DND-41 (cell line): ENCODE measurements at regions not wholly inside any gene's neighbourhood (a gene's known extent, or its start where the extent isn't known, plus 50 kb on each side); places are given as distances from the start of the nearest gene placed in this dataset.

Experiments
- ATAC-seq: fragments of 200-7000 bp; cut with Tn5 transposase; 3 replicates; pipeline ENCODE4 v1.9.1; 2021; ENCODE audit warnings: low read depth; ENCODE audit not compliant: insufficient read depth
- DNase-seq: peaks from one replicate; pipeline ENCODE4 v3.0.0-alpha.2; 2020
- H2AFZ ChIP-seq: 2 replicates; pipeline ENCODE4 v1.6.0; 2012; ENCODE audit warnings: low read depth, low read length
- H3K27ac ChIP-seq: 2 replicates; pipeline ENCODE4 v1.5.1; 2012; ENCODE audit warnings: low read length, inconsistent platforms
- H3K27me3 ChIP-seq: fragments of 200-600 bp; sonication (generic); 2 replicates; pipeline ENCODE4 v1.6.0; 2012; ENCODE audit warnings: low read length, mild to moderate bottlenecking, inconsistent platforms; ENCODE audit not compliant: insufficient read depth, poor library complexity
- H3K36me3 ChIP-seq: 2 replicates; pipeline ENCODE4 v1.5.1; 2012; ENCODE audit warnings: low read length, inconsistent platforms; ENCODE audit not compliant: insufficient read depth
- H3K4me1 ChIP-seq: 2 replicates; pipeline ENCODE4 v1.5.1; 2012; ENCODE audit warnings: mild to moderate bottlenecking, low read length; ENCODE audit not compliant: insufficient read depth
- H3K4me2 ChIP-seq: 2 replicates; pipeline ENCODE4 v1.6.0; 2012; ENCODE audit warnings: mild to moderate bottlenecking, moderate library complexity, low read length, inconsistent platforms; ENCODE audit not compliant: insufficient read depth
- H3K4me3 ChIP-seq, 2 experiments: fragments of 200-600 bp in 1 of 2; shearing (Covaris generic) in 1 of 2; 2 replicates each; pipeline ENCODE4 v1.5.1; 2012 to 2016; ENCODE audit warnings: inconsistent platforms in 2 of 2, low read length in 2 of 2, mild to moderate bottlenecking in 2 of 2, low read depth in 1 of 2, moderate library complexity in 1 of 2
- H3K79me2 ChIP-seq: 2 replicates; pipeline ENCODE4 v1.6.0; 2012; ENCODE audit warnings: low read length, inconsistent platforms; ENCODE audit not compliant: insufficient read depth
- H3K9ac ChIP-seq: 2 replicates; pipeline ENCODE4 v1.6.0; 2012; ENCODE audit warnings: low read depth, mild to moderate bottlenecking, inconsistent platforms, low read length, moderate library complexity
- H3K9me3 ChIP-seq: 2 replicates; pipeline ENCODE4 v1.5.1; 2012; ENCODE audit warnings: low read length, moderate library complexity, mild to moderate bottlenecking, inconsistent platforms; ENCODE audit not compliant: insufficient read depth, severe bottlenecking
- H4K20me1 ChIP-seq: 2 replicates; pipeline ENCODE4 v1.6.0; 2012; ENCODE audit warnings: low read length; ENCODE audit not compliant: insufficient read depth
- CTCF ChIP-seq: IDR thresholded peaks from 2 replicates; pipeline ENCODE4 v1.5.1; 2012; ENCODE audit warnings: borderline replicate concordance, low read length, moderate library complexity, mild to moderate bottlenecking; ENCODE audit not compliant: poor library complexity, severe bottlenecking; ENCODE audit errors: extremely low read depth
- EZH2 ChIP-seq: IDR thresholded peaks from 3 replicates; pipeline ENCODE4 v1.6.1; 2012; ENCODE audit warnings: borderline replicate concordance, low read depth, mild to moderate bottlenecking, moderate library complexity, low read length, inconsistent platforms; ENCODE audit not compliant: severe bottlenecking

GRCh38 chr12:126782083-126782482 lies 1484.9 kb upstream of the TMEM132C start:
- Histone ChIP-seq H3K27me3 (no peaks in the 10 kb centered on the region), H3K36me3 (no peaks in the 10 kb centered on the region), H3K27ac (no peak overlapping the region), H3K79me2 (no peaks in the 10 kb centered on the region), H3K9ac (no peak overlapping the region), H3K9me3 (no peaks in the 10 kb centered on the region), H4K20me1 (no peaks in the 10 kb centered on the region), H3K4me3 (no peak overlapping the region), H3K4me1 (no peaks in the 10 kb centered on the region), H3K4me2 (no peak overlapping the region), H2AFZ (no peak overlapping the region)
- DNase-seq (no peak), ATAC-seq (no peak)
- TF ChIP-seq EZH2 (no peak), CTCF (no peak)

DNA sequence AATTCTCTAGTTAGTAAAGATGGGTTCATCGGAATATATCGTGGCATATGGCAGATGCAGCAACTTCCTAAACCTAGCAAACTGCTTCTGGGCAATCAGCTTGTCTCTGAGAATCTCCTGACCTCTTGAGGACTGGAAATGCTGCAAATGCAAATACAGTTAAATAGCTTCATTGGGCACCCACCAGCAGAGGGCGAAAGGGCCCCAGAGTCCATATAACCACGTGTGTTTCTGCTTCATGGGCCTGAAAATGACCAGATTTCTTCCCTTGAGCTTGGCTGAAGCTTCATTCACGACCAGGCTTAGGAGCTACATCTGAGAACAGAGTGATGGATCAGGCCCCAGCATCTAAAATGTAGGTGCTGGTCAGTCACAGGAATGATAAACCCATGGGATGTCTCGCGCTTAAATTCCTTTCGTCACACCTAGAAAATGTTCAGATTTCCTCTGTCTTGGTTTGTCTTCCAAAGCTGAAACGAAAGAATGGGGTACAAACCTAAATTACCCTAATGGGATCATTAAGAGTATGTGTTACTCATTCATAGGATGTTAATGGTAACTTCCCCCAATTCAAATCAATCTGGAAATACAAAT lies 1482.5 kb upstream of the TMEM132C start:
- Histone ChIP-seq H3K36me3 (no peaks in the 10 kb centered on the region), H3K4me2 (no peak overlapping the region), H3K4me1 (no peaks in the 10 kb centered on the region), H3K4me3 (no peak overlapping the region), H4K20me1 (no peaks in the 10 kb centered on the region), H3K27me3 (no peaks in the 10 kb centered on the region), H3K27ac (no peak overlapping the region), H3K79me2 (no peaks in the 10 kb centered on the region), H3K9me3 (no peaks in the 10 kb centered on the region), H2AFZ (no peak overlapping the region), H3K9ac (no peak overlapping the region)
- peak; percentile 53 for TF ChIP-seq CTCF
- TF ChIP-seq EZH2, result no peak
- no peak for ATAC-seq
- peak; percentile 21 for DNase-seq

DNA sequence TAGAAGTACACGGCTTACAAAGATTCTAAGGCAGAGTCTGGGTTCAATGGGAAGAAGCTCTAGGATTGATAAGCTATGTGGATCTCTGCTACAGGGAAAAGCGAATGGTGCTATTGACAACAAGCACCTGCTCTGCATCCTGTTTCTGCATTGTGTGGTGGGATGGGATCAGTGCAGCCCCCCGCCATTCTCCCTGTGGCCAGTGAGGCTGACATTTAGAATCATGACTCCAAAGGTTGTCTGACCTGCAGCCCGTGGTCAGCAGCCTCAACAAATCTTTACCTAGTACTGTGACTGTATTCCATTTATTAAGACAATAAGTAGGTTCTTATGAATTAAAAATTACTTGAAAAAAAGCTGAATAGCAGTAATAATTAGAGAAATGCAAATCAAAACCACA lies 1477.0 kb upstream of the TMEM132C start:
- DNase-seq (no peak), ATAC-seq (no peak)
- H3K9me3 ChIP-seq, result no peaks in the 10 kb centered on the region
- H4K20me1 ChIP-seq, result no peaks in the 10 kb centered on the region
- H3K4me3 ChIP-seq, result no peak overlapping the region
- H3K27me3 ChIP-seq, result no peaks in the 10 kb centered on the region
- no peak overlapping the region for H3K27ac ChIP-seq
- no peak overlapping the region for H3K9ac ChIP-seq
- no peak for TF ChIP-seq CTCF
- TF ChIP-seq EZH2, result no peak
- no peaks in the 10 kb centered on the region for H3K36me3 ChIP-seq
- no peaks in the 10 kb centered on the region for H3K79me2 ChIP-seq
- H2AFZ ChIP-seq, result no peak overlapping the region
- no peak overlapping the region for H3K4me2 ChIP-seq
- no peaks in the 10 kb centered on the region for H3K4me1 ChIP-seq

DNA sequence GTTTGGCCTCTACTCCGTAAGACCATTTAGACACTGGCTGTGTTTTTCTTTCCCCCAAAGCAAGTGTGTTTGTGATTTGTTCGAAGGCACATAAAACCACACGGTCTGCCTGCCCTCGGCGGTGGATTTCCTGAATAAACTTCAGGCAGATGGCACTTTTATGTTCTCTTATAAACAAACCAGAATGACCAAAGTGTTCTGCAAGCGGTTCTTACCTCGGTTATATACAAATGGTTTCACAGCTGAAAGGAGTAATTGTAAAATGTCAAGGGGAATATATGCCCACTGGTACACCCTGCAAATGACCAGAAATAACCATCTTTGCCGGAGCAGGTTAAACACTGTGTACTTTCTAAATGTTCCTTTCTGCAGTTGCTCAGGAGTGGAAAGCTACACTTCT lies 1475.8 kb upstream of the TMEM132C start:
- no peak for ATAC-seq

More for the DNA sequence above, 1475.8 kb upstream of the TMEM132C start:
- no peaks in the 10 kb centered on the region for H3K36me3 ChIP-seq
- no peaks in the 10 kb centered on the region for H3K79me2 ChIP-seq
- no peak overlapping the region for H2AFZ ChIP-seq
- no peaks in the 10 kb centered on the region for H3K27me3 ChIP-seq
- no peak overlapping the region for H3K9ac ChIP-seq
- no peaks in the 10 kb centered on the region for H3K4me1 ChIP-seq
- DNase-seq, result no peak
- H3K4me2 ChIP-seq, result no peak overlapping the region
- TF ChIP-seq CTCF, result no peak
- no peak for TF ChIP-seq EZH2
- no peaks in the 10 kb centered on the region for H3K9me3 ChIP-seq
- no peak overlapping the region for H3K27ac ChIP-seq
- H4K20me1 ChIP-seq, result no peaks in the 10 kb centered on the region
- H3K4me3 ChIP-seq, result no peak overlapping the region
